IMR-90 (cell line): ENCODE measurements at regions not wholly inside any gene's neighbourhood (a gene's known extent, or its start where the extent isn't known, plus 50 kb on each side); places are given as distances from the start of the nearest gene placed in this dataset.

Source experiments
- ATAC-seq: fragments of 200-7000 bp; cut with Tn5 transposase; 2 replicates; pipeline ENCODE4 v1.9.1; 2020; ENCODE audit warnings: low read depth, mild to moderate bottlenecking, moderate library complexity
- BruUV-seq: library from RNA; stranded (reverse); fragments of 400-500 nt; replicated peaks from 2 replicates; lab custom pipeline; 2021; lab: Mats Ljungman, UMichigan
- CTCF ChIA-PET: fragments of 300-600 bp; formaldehyde crosslinking; extraction: SDS; loops from one replicate; lab custom pipeline; 2021; ENCODE audit warnings: antibody characterized with exemption; lab: Yijun Ruan, JAX
- POLR2A ChIA-PET: fragments of 300-600 bp; sonication (Branson Sonifier 250); formaldehyde crosslinking; loops from one replicate; lab custom pipeline; 2022; ENCODE audit warnings: antibody characterized with exemption; ENCODE audit not compliant: unreplicated experiment; lab: Charles Lee
- DNase-seq: peaks from one replicate; pipeline ENCODE4 v3.0.0; 2013
- H2AFZ ChIP-seq: replicated peaks from 2 replicates; pipeline ENCODE3; 2013; ENCODE audit warnings: low read length, mild to moderate bottlenecking; ENCODE audit not compliant: poor library complexity
- H2AK5ac ChIP-seq: 2 replicates; pipeline ENCODE4 v1.6.1; 2013; ENCODE audit warnings: low read depth, low read length, inconsistent platforms
- H2AK9ac ChIP-seq: replicated peaks from 2 replicates; pipeline ENCODE3; 2013; ENCODE audit warnings: mild to moderate bottlenecking, low read depth, low read length, moderate library complexity; ENCODE audit not compliant: poor library complexity
- H2BK120ac ChIP-seq: 2 replicates; pipeline ENCODE4 v1.6.1; 2013; ENCODE audit warnings: low read depth, low read length, inconsistent platforms
- H2BK15ac ChIP-seq: 3 replicates; pipeline ENCODE4 v1.6.1; 2013; ENCODE audit warnings: low read depth, low read length, inconsistent platforms
- H2BK20ac ChIP-seq: 2 replicates; pipeline ENCODE4 v1.6.1; 2013; ENCODE audit warnings: low read depth, mild to moderate bottlenecking, inconsistent platforms, low read length, moderate library complexity
- H2BK5ac ChIP-seq: 2 replicates; pipeline ENCODE4 v1.6.1; 2013; ENCODE audit warnings: mild to moderate bottlenecking, low read depth, low read length, inconsistent platforms; ENCODE audit not compliant: poor library complexity, severe bottlenecking
- H3K14ac ChIP-seq: replicated peaks from 2 replicates; pipeline ENCODE4 v1.6.1; 2013; ENCODE audit warnings: low read depth, low read length, inconsistent platforms
- H3K18ac ChIP-seq: 2 replicates; pipeline ENCODE4 v1.6.1; 2013; ENCODE audit warnings: low read depth, low read length, control low read depth
- H3K23ac ChIP-seq: 2 replicates; pipeline ENCODE4 v1.6.1; 2013; ENCODE audit warnings: low read depth, low read length, inconsistent platforms
- H3K27ac ChIP-seq: 2 replicates; pipeline ENCODE4 v1.5.1; 2013; ENCODE audit warnings: mild to moderate bottlenecking, control low read depth, low read length; ENCODE audit not compliant: insufficient read depth
- H3K27me3 ChIP-seq: 2 replicates; pipeline ENCODE4 v1.6.1; 2013; ENCODE audit warnings: low read length; ENCODE audit not compliant: control insufficient read depth, insufficient read depth
- H3K36me3 ChIP-seq: 2 replicates; pipeline ENCODE4 v1.6.1; 2013; ENCODE audit warnings: low read length, mixed read lengths; ENCODE audit not compliant: control insufficient read depth, insufficient read depth
- H3K4ac ChIP-seq: 2 replicates; pipeline ENCODE4 v1.6.1; 2013; ENCODE audit warnings: low read depth, low read length, inconsistent platforms
- H3K4me1 ChIP-seq: 2 replicates; pipeline ENCODE4 v1.6.1; 2013; ENCODE audit warnings: low read length, mixed read lengths; ENCODE audit not compliant: control insufficient read depth, insufficient read depth
- H3K4me2 ChIP-seq: 2 replicates; pipeline ENCODE4 v1.6.1; 2013; ENCODE audit warnings: low read depth, mild to moderate bottlenecking, control low read depth, low read length, moderate library complexity
- H3K4me3 ChIP-seq: 2 replicates; pipeline ENCODE4 v1.5.1; 2013; ENCODE audit warnings: low read depth, mild to moderate bottlenecking, control low read depth, low read length, moderate library complexity; ENCODE audit not compliant: insufficient read depth
- H3K56ac ChIP-seq: 2 replicates; pipeline ENCODE4 v1.6.1; 2013; ENCODE audit warnings: low read length, inconsistent platforms; ENCODE audit not compliant: insufficient read depth; ENCODE audit errors: extremely low read depth
- H3K79me1 ChIP-seq, 2 experiments: 2 replicates each; pipeline ENCODE4 v1.6.1; 2013; ENCODE audit warnings: low read length in 2 of 2, inconsistent platforms in 1 of 2, low read depth in 1 of 2
- H3K9ac ChIP-seq: 2 replicates; pipeline ENCODE4 v1.6.1; 2013; ENCODE audit warnings: low read depth, low read length, control low read depth
- H3K9me1 ChIP-seq: 2 replicates; pipeline ENCODE4 v1.6.1; 2013; ENCODE audit warnings: low read length, inconsistent platforms; ENCODE audit not compliant: insufficient read depth
- H3K9me3 ChIP-seq: 2 replicates; pipeline ENCODE4 v1.6.1; 2013; ENCODE audit warnings: low read length; ENCODE audit not compliant: control insufficient read depth, insufficient read depth
- H4K20me1 ChIP-seq: 2 replicates; pipeline ENCODE4 v1.6.1; 2013; ENCODE audit warnings: low read length, inconsistent platforms; ENCODE audit not compliant: insufficient read depth
- H4K5ac ChIP-seq: 2 replicates; pipeline ENCODE4 v1.6.1; 2013; ENCODE audit warnings: mild to moderate bottlenecking, low read depth, low read length, control low read depth
- H4K8ac ChIP-seq, 2 experiments: 2 replicates each; pipeline ENCODE4 v1.6.1; 2013; ENCODE audit warnings: low read depth in 2 of 2, low read length in 2 of 2, control low read depth in 1 of 2, inconsistent platforms in 1 of 2
- H4K91ac ChIP-seq: 2 replicates; pipeline ENCODE4 v1.6.1; 2013; ENCODE audit warnings: low read depth, low read length, inconsistent platforms; ENCODE audit not compliant: insufficient read depth
- MAZ ChIP-seq: IDR thresholded peaks from 2 replicates; pipeline ENCODE4 v1.6.1; 2012; ENCODE audit warnings: low read depth, mild to moderate bottlenecking, low read length, improper control_type of control experiment, moderate library complexity, borderline replicate concordance
- RAD21 ChIP-seq: IDR thresholded peaks from 2 replicates; pipeline ENCODE4 v1.6.1; 2012; ENCODE audit warnings: low read length, improper control_type of control experiment
- WGBS, 2 experiments: methylation state at CpG; one replicate each; pipeline versions ENCODE4 v1.1.5 to v1.1.7; 2013; ENCODE audit warnings: missing lambda C conversion rate in 2 of 2; ENCODE audit not compliant: insufficient read length in 1 of 2; ENCODE audit errors: extremely low coverage in 2 of 2; 5-methylcytosine and 5-hydroxymethylcytosine counted together
- dilution Hi-C: fragments of 300-500 bp; cut with HindIII; formaldehyde crosslinking; loops from one replicate; pipeline ENCODE4 v1.14.3; 2018; ENCODE audit warnings: low sequenced_read_pairs; ENCODE audit not compliant: unreplicated experiment
- in situ Hi-C: fragments of 300-500 bp; cut with MboI; formaldehyde crosslinking; loops from 3 replicates; pipeline ENCODE4 v1.14.3; 2019; ENCODE audit warnings: low sequenced_read_pairs, inconsistent platforms, mixed read lengths
- intact Hi-C: fragments of 100-400 bp; cut with micrococcal nuclease; formaldehyde crosslinking; loops from 2 replicates; pipeline ENCODE4 v1.10.0; 2022
- TF ChIP-seq, protein P1 (sequence below): conservative IDR thresholded peaks from 2 replicates; pipeline ENCODE4 v1.5.1; 2012; ENCODE audit warnings: mild to moderate bottlenecking, low read depth, low read length, improper control_type of control experiment
- TF ChIP-seq, protein P2 (sequence below): fragments of 150-350 bp; IDR thresholded peaks from 2 replicates; pipeline ENCODE4 v1.6.1; 2016; ENCODE audit warnings: low read depth, mild to moderate bottlenecking, low read length, moderate library complexity, borderline replicate concordance

DNA sequence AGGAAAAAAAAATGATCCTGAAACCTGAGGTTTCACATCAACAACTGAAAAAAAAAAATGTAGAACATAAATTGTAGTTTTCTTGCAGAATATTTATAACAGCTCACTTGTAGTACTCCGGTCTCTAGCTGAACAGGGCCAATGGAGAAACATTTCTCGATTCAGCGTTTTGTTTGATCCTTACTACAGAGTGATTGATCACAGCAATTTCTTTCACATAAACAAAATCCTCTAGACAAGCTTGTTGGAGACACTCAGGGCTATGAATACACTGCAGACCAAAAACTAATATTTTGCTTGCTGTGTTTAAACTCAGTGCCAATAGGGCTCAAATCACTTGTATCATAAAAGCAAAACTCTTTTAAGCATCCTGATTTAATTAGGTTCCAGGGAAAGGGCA is 127.0 kb upstream of the CNTN6 start:
- WGBS, 2 experiments: 0% methylated on average over 2 of the region's 3 CpGs; no CpG with 5 or more reads in 1 of the 2 experiments
- intact Hi-C loops: no loop called here
- Histone ChIP-seq H3K79me1 (no peaks in the 10 kb centered on the region), H3K27ac (no peak overlapping the region), H3K4me1 (no peaks in the 10 kb centered on the region), H3K14ac (no peak overlapping the region), H4K5ac (no peak overlapping the region), H4K91ac (no peak overlapping the region), H3K36me3 (no peaks in the 10 kb centered on the region), H3K9ac (no peak overlapping the region), H4K8ac (no peak overlapping the region), H4K20me1 (no peaks in the 10 kb centered on the region), H3K9me1 (no peaks in the 10 kb centered on the region), H3K18ac (no peak overlapping the region), H3K4me3 (no peak overlapping the region), H3K27me3 (no peaks in the 10 kb centered on the region), H2BK20ac (no peak overlapping the region), H3K4ac (no peak overlapping the region), H3K4me2 (no peak overlapping the region), H3K23ac (no peak overlapping the region), H2BK120ac (no peak overlapping the region), H3K9me3 (peaks cover 9% of the 10 kb centered on the region), H2BK5ac (no peak overlapping the region), H2AFZ (no peak overlapping the region), H2BK15ac (no peak overlapping the region), H3K56ac (no peak overlapping the region), H2AK5ac (no peak overlapping the region), H2AK9ac (no peak overlapping the region)
- in situ Hi-C loops: no loop called here
- BruUV-seq: no TSS peak
- DNase-seq (no peak), ATAC-seq (no peak)
- POLR2A ChIA-PET: no interaction called here
- CTCF ChIA-PET: interaction anchor here (0.6 kb wide), 1 partner anchor 32 kb away, joined by 3 read pairs; no protein-coding TSS in a partner anchor
- dilution Hi-C loops: no loop called here
- TF ChIP-seq, protein P1, sequence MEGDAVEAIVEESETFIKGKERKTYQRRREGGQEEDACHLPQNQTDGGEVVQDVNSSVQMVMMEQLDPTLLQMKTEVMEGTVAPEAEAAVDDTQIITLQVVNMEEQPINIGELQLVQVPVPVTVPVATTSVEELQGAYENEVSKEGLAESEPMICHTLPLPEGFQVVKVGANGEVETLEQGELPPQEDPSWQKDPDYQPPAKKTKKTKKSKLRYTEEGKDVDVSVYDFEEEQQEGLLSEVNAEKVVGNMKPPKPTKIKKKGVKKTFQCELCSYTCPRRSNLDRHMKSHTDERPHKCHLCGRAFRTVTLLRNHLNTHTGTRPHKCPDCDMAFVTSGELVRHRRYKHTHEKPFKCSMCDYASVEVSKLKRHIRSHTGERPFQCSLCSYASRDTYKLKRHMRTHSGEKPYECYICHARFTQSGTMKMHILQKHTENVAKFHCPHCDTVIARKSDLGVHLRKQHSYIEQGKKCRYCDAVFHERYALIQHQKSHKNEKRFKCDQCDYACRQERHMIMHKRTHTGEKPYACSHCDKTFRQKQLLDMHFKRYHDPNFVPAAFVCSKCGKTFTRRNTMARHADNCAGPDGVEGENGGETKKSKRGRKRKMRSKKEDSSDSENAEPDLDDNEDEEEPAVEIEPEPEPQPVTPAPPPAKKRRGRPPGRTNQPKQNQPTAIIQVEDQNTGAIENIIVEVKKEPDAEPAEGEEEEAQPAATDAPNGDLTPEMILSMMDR: no peak
- TF ChIP-seq RAD21: no peak
- TF ChIP-seq, protein P2, sequence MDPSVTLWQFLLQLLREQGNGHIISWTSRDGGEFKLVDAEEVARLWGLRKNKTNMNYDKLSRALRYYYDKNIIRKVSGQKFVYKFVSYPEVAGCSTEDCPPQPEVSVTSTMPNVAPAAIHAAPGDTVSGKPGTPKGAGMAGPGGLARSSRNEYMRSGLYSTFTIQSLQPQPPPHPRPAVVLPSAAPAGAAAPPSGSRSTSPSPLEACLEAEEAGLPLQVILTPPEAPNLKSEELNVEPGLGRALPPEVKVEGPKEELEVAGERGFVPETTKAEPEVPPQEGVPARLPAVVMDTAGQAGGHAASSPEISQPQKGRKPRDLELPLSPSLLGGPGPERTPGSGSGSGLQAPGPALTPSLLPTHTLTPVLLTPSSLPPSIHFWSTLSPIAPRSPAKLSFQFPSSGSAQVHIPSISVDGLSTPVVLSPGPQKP: no peak
- no peak for TF ChIP-seq MAZ
